HEK293 (cell line): ENCODE measurements at regions not wholly inside any gene's neighbourhood (a gene's known extent, or its start where the extent isn't known, plus 50 kb on each side); places are given as distances from the start of the nearest gene placed in this dataset.

ENCODE experiments used
- CTCF ChIA-PET: fragments of 350-600 bp; formaldehyde crosslinking; extraction: SDS; loops from one replicate; lab custom pipeline; 2021; ENCODE audit warnings: antibody characterized with exemption; lab: Yijun Ruan, JAX
- POLR2A ChIA-PET: fragments of 300-600 bp; formaldehyde crosslinking; extraction: SDS; loops from one replicate; lab custom pipeline; 2020; ENCODE audit warnings: antibody characterized with exemption, inconsistent platforms; lab: Yijun Ruan, JAX
- H3K27ac ChIP-seq: fragments of 200-500 bp; sonication (Bioruptor generic); 2 replicates; pipeline ENCODE4 v1.5.1; 2014; ENCODE audit warnings: low read depth, low read length, control low read depth, inconsistent platforms; ENCODE audit errors: extremely low read depth
- H3K36me3 ChIP-seq, 2 experiments: fragments of 200-500 bp in 1 of 2; sonication (Bioruptor generic) in 1 of 2; 1 replicate in 1 of 2; 2 replicates in 1 of 2; pipeline ENCODE4 v1.5.1; 2014 to 2017; ENCODE audit warnings: inconsistent platforms in 2 of 2, low read length in 2 of 2; ENCODE audit not compliant: control insufficient read depth in 2 of 2, insufficient read depth in 1 of 2
- H3K4me1 ChIP-seq: fragments of 200-500 bp; sonication (Bioruptor generic); 2 replicates; pipeline ENCODE4 v1.5.1; 2014; ENCODE audit warnings: mild to moderate bottlenecking, low read length, inconsistent platforms; ENCODE audit not compliant: control insufficient read depth, insufficient read depth
- H3K4me3 ChIP-seq: 2 replicates; pipeline ENCODE4 v1.5.1; 2011; ENCODE audit warnings: low read depth, mild to moderate bottlenecking, control low read depth, low read length, moderate library complexity
- H3K9me3 ChIP-seq: fragments of 200-500 bp; sonication (Bioruptor generic); 2 replicates; pipeline ENCODE4 v1.5.1; 2014; ENCODE audit warnings: low read depth, low read length, inconsistent platforms; ENCODE audit not compliant: control insufficient read depth, insufficient read depth
- EGR2 ChIP-seq: fragments of 450-650 bp; formaldehyde crosslinking; IDR thresholded peaks from 2 replicates; pipeline ENCODE4 v1.5.1; 2016; ENCODE audit warnings: low read depth, missing biosample characterization, missing genetic modification characterization
- GLI4 ChIP-seq: fragments of 450-650 bp; formaldehyde crosslinking; IDR thresholded peaks from 2 replicates; pipeline ENCODE4 v1.5.1; 2016; ENCODE audit warnings: missing biosample characterization, missing genetic modification characterization
- GLIS1 ChIP-seq: fragments of 450-650 bp; formaldehyde crosslinking; IDR thresholded peaks from 2 replicates; pipeline ENCODE4 v1.5.1; 2016; ENCODE audit warnings: missing biosample characterization, missing genetic modification characterization
- PRDM1 ChIP-seq: fragments of 450-650 bp; formaldehyde crosslinking; IDR thresholded peaks from 2 replicates; pipeline ENCODE4; 2016; ENCODE audit warnings: missing biosample characterization, missing genetic modification characterization
- RBAK ChIP-seq: fragments of 450-650 bp; formaldehyde crosslinking; IDR thresholded peaks from 2 replicates; pipeline ENCODE4 v1.5.1; 2016; ENCODE audit warnings: missing biosample characterization, missing genetic modification characterization
- REST ChIP-seq: fragments of 450-650 bp; formaldehyde crosslinking; IDR thresholded peaks from 2 replicates; pipeline ENCODE4 v1.5.1; 2016; ENCODE audit warnings: missing biosample characterization, missing genetic modification characterization
- SP3 ChIP-seq: fragments of 450-650 bp; formaldehyde crosslinking; IDR thresholded peaks from 2 replicates; pipeline ENCODE4 v1.5.1; 2016; ENCODE audit warnings: missing biosample characterization, missing genetic modification characterization
- ZBTB20 ChIP-seq: fragments of 450-650 bp; formaldehyde crosslinking; IDR thresholded peaks from 2 replicates; pipeline ENCODE4 v1.5.1; 2016; ENCODE audit warnings: missing biosample characterization, missing genetic modification characterization
- ZNF16 ChIP-seq: fragments of 450-650 bp; formaldehyde crosslinking; IDR thresholded peaks from 2 replicates; pipeline ENCODE4 v1.5.1; 2016; ENCODE audit warnings: low read depth, missing biosample characterization, missing genetic modification characterization
- ZNF214 ChIP-seq: fragments of 450-650 bp; formaldehyde crosslinking; IDR thresholded peaks from 2 replicates; pipeline ENCODE4 v1.5.1; 2017; ENCODE audit warnings: missing biosample characterization, mild to moderate bottlenecking, missing genetic modification characterization, borderline replicate concordance
- ZNF311 ChIP-seq: fragments of 450-650 bp; formaldehyde crosslinking; IDR thresholded peaks from 2 replicates; pipeline ENCODE4 v1.5.1; 2017; ENCODE audit warnings: missing biosample characterization, missing genetic modification characterization, borderline replicate concordance
- ZNF362 ChIP-seq: fragments of 450-650 bp; formaldehyde crosslinking; IDR thresholded peaks from 2 replicates; pipeline ENCODE4 v1.5.1; 2016; ENCODE audit warnings: missing biosample characterization, missing genetic modification characterization
- ZNF366 ChIP-seq: fragments of 450-650 bp; formaldehyde crosslinking; conservative IDR thresholded peaks from 2 replicates; pipeline ENCODE4 v1.5.1; 2016; ENCODE audit warnings: missing biosample characterization, missing genetic modification characterization
- ZNF510 ChIP-seq: fragments of 450-650 bp; formaldehyde crosslinking; IDR thresholded peaks from 2 replicates; pipeline ENCODE4 v1.5.1; 2018; ENCODE audit warnings: mild to moderate bottlenecking, missing genetic modification characterization, missing biosample characterization; ENCODE audit not compliant: insufficient replicate concordance
- ZNF560 ChIP-seq: fragments of 450-650 bp; formaldehyde crosslinking; IDR thresholded peaks from 2 replicates; pipeline ENCODE4 v1.5.1; 2017; ENCODE audit warnings: missing biosample characterization, missing genetic modification characterization, borderline replicate concordance
- ZNF580 ChIP-seq: fragments of 450-650 bp; formaldehyde crosslinking; IDR thresholded peaks from 2 replicates; pipeline ENCODE4 v1.5.1; 2016; ENCODE audit warnings: missing biosample characterization, missing genetic modification characterization
- ZNF639 ChIP-seq: fragments of 450-650 bp; formaldehyde crosslinking; IDR thresholded peaks from 2 replicates; pipeline ENCODE4 v1.5.1; 2016; ENCODE audit warnings: missing biosample characterization, missing genetic modification characterization
- ZNF654 ChIP-seq: fragments of 450-650 bp; formaldehyde crosslinking; IDR thresholded peaks from 2 replicates; pipeline ENCODE4 v1.5.1; 2016; ENCODE audit warnings: low read depth, missing biosample characterization, missing genetic modification characterization
- ZNF792 ChIP-seq: fragments of 450-650 bp; formaldehyde crosslinking; IDR thresholded peaks from 2 replicates; pipeline ENCODE4 v1.5.1; 2016; ENCODE audit warnings: missing biosample characterization, missing genetic modification characterization

GRCh38 chr1:80085067-80085466 is 1078.5 kb upstream of the ADGRL4 start:
- Histone ChIP-seq H3K4me3 (no peak overlapping the region), H3K27ac (no peak overlapping the region), H3K9me3 (no peaks in the 10 kb centered on the region), H3K4me1 (no peaks in the 10 kb centered on the region; the same call in 1 of the 2 replicates), H3K36me3 (no peaks in the 10 kb centered on the region)
- no peak for TF ChIP-seq REST (tag by site-specific recombination)
- no peak for TF ChIP-seq GLI4 (tag by site-specific recombination)
- POLR2A ChIA-PET, result no interaction called here
- CTCF ChIA-PET, result no interaction called here

DNA sequence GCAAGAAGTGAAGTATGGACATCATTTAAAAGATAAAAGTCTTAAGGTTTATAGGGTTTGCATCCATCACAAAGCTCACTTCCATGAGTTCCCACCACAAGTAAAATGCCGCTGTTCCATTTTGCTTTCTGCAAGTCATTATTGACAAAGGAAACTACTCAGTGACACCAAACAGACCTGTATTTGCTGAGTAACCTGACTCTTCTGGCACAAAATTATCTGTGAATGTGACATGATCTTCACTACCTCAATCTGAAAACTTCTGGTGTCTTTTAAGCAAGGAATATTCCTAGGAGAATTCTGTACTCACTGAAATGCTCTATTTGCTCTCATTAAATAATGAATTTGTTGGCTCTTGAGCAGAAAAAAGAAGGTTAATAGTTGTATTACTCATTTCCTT is 1077.4 kb upstream of the ADGRL4 start:
- Histone ChIP-seq H3K36me3 (no peaks in the 10 kb centered on the region), H3K4me3 (no peak overlapping the region), H3K27ac (no peak overlapping the region), H3K9me3 (no peaks in the 10 kb centered on the region), H3K4me1 (no peaks in the 10 kb centered on the region; the same call in 1 of the 2 replicates)
- no peak for TF ChIP-seq ZNF654 (tag by site-specific recombination)
- TF ChIP-seq ZNF362, result no peak
- no peak for TF ChIP-seq ZNF792
- no peak for TF ChIP-seq ZBTB20 (tag by site-specific recombination)
- TF ChIP-seq PRDM1 (tag by site-specific recombination), result no peak
- no peak for TF ChIP-seq ZNF366 (tag by site-specific recombination)
- no peak for TF ChIP-seq ZNF639 (tag by site-specific recombination)
- TF ChIP-seq ZNF560 (tag by site-specific recombination), result no peak
- CTCF ChIA-PET, result no interaction called here
- POLR2A ChIA-PET, result no interaction called here

DNA sequence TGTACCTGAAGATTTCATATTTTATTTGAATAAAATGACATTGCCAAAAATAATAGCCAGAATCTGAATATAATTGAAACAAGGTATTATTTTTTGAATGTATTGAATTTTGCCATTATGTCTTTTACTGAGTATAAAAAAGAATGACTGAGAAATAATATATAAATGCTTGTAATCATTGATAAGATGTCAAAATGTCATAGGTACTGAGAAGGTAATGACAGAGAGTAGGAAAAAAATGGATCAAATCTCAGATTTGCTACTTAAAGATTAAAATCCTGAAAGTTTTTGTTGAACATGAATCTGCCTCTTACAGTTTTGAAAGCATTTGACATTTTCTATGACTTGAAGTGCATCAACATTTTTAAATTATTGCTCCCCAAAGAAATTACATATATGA is 1069.9 kb upstream of the ADGRL4 start:
- TF ChIP-seq SP3 (no peak), GLIS1 (tag by site-specific recombination) (no peak), ZNF580 (tag by site-specific recombination) (no peak)
- POLR2A ChIA-PET, result no interaction called here
- Histone ChIP-seq H3K4me3 (no peak overlapping the region), H3K36me3 (no peaks in the 10 kb centered on the region), H3K4me1 (no peaks in the 10 kb centered on the region), H3K27ac (no peak overlapping the region), H3K9me3 (no peaks in the 10 kb centered on the region)
- CTCF ChIA-PET, result no interaction called here

DNA sequence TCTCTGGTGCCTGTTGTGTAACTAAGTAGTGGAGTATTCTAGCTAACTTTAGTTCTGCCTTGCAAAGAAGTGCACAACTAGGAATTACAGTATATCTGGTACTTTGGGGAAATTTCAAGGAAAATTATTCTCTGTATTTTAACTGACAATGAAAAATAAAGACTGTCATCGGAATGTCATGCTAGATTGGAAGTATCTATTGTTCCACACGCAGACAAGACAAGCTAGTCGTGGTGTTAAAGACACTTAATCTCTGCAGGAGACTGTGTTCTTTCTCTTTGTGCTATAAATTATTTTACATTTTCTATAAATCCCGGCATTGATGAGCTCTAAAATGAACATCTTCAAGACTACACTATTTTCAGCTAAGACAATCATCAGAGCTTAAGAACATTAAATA is 1068.8 kb upstream of the ADGRL4 start:
- H3K4me3 ChIP-seq, result no peak overlapping the region
- no peaks in the 10 kb centered on the region for H3K4me1 ChIP-seq
- ChIA-PET POLR2A (no interaction called here), CTCF (no interaction called here)
- no peak for TF ChIP-seq ZNF16 (tag by site-specific recombination)
- TF ChIP-seq ZNF510 (tag by site-specific recombination), result no peak
- TF ChIP-seq RBAK (tag by site-specific recombination), result no peak
- TF ChIP-seq ZNF214 (tag by site-specific recombination), result no peak
- TF ChIP-seq ZNF311 (tag by site-specific recombination), result no peak
- no peak for TF ChIP-seq EGR2 (tag by site-specific recombination)
- no peaks in the 10 kb centered on the region for H3K9me3 ChIP-seq
- no peak overlapping the region for H3K27ac ChIP-seq
- H3K36me3 ChIP-seq, result no peaks in the 10 kb centered on the region
